HG02981 (cell line): ENCODE measurements at regions not wholly inside any gene's neighbourhood (a gene's known extent, or its start where the extent isn't known, plus 50 kb on each side); places are given as distances from the start of the nearest gene placed in this dataset.
"Not testable (repeated sequence)": the region's sequence is repeated elsewhere in the genome, so short reads cannot be mapped to it uniquely, and the experiment has no call there.

Experiments
- ATAC-seq: cut with Tn5 transposase; IDR thresholded peaks from one replicate; pipeline ENCODE4 v1.9.1; 2021; ENCODE audit warnings: mild to moderate bottlenecking, moderate library complexity; ENCODE audit not compliant: unreplicated experiment

DNA sequence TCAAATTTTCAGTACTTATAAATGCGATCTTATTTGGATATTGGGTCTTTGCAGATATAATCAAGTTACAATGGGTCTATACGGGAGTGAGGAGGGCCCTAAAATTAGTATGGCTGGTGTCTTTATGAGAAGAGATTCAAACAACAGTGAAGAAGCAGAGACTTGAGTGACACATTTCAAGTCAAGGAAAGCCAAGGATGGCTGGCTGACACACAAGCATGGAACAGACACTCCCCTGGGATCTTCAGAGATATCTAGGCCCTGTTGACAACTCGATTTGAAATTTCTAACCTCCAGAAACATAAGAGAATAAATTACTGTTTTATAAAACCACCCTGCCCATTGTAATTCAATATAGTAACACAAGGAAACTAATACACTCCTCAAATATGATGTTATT, 1886.0 kb upstream of the PCDH7 start:
- ATAC-seq: no peak

DNA sequence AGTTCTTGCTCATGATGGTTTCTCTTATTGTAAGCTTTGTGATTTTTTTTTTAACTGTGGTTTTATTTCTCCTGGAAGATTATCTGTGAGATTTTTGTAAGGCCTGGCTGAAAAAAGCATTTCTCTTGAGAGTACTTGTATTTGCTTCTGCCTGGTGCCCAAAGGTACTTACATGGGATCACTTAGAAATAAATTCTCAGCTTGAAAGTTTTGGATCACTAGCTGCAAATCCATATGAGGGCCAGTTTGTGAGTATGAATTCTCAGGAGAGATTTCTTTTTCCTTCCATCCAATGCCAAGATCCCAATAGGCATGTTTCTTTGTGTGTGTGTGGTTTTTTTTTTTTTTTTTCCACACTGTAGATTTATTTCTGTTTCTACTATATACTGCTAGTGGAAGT, 1884.7 kb upstream of the PCDH7 start:
- ATAC-seq: no peak

DNA sequence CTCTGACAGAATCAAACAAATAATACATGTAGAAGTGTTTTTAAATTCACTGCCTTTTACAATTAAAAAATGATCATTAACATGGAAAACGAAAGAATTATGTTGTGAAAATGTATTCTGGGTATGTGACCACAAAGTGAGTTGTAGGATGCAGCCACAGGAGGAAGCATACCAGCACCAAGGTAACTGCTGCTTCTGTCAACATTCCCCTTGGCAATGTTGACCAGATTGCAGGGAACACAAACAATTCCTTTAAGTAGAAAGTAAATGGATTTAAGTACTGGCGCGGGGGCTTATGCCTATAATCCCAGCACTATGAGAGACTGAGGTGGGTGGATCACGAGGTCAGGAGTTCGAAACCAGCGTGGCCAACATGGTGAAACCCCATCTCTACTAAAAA, 1877.9 kb upstream of the PCDH7 start:
- ATAC-seq: no peak

DNA sequence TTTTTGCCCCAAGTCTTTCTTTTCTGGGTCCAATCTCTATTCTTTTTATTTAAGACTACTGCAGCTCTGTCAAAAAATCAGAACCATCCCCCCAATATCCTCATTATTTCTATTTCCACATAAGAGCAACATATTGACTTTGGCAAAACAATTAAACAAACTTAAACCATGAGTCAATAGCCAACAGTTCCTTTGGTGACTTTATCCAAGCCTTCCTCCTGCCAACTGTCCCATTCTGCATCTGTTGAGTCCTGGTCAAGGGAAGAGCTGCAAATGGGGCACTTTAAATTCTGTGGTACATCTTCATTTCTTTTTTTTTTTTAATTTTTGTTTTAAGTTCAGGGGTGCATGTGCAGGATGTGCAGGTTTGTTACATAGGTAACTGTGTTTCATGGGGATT, 1875.0 kb upstream of the PCDH7 start:
- ATAC-seq: no peak

DNA sequence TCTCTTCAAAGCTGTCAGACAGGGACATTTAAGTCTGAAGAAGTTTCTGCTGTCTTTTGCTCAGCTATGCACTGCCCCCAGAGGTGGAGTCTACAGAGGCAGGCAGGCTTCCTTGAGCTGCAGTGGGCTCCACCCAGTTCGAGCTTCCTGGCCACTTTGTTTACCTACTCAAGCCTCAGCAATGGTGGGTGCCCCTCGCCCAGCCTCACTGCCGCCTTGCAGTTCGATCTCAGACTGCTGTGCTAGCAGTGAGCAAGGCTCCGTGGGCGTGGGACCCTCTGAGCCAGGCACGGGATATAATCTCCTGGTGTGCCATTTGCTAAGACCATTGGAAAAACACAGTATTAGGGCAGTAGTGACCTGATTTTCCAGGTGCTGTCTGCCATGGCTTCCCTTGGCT, 1863.1 kb upstream of the PCDH7 start:
- not testable (repeated sequence) for ATAC-seq

DNA sequence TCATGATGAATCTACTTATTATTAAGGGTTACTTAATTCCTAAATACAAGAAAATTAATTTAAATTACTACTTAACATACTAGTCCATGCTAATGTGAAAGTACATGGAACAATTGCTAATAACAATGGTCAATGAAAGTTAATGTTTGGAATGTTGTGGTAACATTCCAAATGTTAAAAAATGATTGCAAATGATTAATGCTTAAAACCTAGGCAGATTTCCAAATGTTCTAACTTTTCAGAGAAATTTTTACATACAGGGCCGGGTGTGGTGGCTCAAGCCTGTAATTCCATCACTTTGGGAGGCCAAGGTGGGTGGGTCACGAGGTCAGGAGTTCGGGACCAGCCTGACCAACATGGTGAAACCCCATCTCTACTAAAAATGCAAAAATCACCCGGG, 1851.3 kb upstream of the PCDH7 start:
- ATAC-seq: no peak

DNA sequence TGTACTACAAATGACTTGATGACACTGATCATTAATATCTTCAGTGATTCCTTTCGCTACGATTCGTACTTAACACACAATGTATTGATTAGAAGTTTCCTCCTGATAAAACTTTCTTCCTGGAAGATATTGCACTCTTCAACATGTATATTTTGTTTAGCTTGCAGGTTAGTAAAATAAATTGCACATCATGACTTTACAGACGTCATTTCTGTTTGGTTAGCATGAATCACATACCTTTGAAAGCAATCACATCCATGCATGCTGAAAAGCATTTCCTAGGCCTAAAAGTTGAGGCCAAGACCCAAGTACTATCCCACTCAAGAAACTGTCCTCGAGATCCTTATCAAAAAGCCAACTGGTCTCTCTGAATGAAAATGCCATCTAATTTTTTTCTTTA, 1841.0 kb upstream of the PCDH7 start:
- ATAC-seq: no peak

DNA sequence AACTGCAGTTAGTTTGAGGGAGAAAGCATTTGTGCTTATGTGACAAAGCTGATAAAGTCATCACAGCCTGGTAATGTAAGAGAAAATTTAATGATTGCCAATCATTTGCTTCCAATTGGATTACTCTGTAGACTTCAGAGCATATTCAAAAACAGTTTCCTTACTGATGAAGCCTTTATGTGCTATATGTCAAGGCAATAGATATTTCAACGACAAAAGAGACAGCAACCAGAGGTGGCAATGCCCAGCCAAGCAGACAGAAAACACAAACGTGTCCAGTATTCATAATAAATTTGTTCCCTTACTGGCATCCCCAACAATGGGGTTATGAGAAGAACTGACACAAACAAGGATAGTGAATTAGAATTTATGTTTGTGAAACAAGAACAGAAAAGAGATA, 1840.3 kb upstream of the PCDH7 start:
- no peak for ATAC-seq

DNA sequence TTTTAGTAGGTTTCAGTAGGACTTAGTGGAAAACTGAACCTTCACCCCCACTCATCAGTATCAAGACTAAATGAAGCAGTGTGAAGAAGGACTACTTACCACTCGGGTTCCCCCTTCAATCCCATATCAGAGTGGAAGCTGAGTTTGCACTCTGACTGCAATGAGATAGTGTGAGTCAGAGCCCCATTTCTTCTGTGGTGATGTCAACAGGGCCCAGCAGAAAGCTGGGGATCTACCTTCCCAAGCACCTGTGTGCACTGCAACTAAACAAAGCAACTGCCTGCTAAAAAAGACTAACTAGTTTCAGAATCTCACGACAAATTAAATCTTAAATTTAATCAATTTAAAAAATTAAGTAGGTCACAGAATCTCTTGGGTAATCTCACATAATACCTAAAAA, 1837.0 kb upstream of the PCDH7 start:
- ATAC-seq: no peak

DNA sequence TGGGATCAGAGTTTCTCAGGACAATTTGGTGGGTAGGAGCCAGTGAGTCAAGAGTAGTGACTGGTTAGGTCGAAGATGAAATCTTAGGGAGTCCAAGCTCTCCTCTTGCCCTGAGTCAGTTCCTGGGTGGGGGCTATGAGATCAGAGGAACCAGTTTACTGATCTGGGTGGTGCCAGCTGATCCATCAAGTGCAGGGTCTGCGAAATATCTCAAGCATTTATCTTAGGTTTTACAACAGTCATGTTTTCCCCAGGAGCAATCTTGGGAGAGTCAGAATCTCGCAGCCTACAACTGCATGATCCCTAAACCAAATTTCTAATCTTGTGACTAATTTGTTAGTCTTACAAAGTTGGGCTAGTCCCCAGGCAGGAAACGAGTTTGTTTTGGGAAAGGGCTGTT, 1833.2 kb upstream of the PCDH7 start:
- no peak for ATAC-seq

DNA sequence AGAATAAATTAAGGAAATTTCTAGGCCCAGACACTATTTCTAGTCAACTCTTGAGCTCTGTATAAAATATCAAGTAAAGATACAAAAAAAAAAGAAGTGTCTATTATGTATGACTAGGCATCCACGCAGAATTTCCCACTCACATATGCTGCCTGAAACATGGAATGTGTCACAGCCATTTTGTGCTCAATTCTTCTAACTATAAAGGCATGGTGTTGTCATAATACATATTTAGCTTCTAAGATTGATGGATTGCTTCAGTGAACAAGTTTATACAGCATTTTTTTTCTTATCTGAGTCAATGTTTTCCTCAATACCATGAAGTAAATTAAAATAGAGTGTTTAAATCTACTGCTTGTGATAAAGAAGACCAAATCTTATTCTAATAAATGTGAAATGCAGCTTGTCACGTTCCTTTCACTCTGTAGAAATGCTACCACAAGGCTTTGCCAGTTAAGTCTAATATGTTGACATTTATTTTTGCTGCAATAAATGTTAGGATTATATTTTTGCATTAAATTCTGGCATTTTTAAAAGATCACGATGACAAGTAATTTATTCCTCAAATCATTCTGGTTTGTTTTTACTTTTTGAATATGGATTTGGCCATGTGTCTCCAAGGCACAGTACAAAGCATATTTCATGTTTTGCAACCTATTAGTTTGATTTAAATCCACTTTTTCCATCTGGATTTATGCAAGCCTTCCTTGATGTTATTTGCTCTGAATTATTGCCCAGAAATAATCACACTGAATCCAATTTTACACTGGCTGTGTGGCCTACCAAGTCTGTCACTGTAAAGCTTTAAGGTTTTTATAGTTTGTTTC, 1829.0 kb upstream of the PCDH7 start:
- no peak for ATAC-seq

DNA sequence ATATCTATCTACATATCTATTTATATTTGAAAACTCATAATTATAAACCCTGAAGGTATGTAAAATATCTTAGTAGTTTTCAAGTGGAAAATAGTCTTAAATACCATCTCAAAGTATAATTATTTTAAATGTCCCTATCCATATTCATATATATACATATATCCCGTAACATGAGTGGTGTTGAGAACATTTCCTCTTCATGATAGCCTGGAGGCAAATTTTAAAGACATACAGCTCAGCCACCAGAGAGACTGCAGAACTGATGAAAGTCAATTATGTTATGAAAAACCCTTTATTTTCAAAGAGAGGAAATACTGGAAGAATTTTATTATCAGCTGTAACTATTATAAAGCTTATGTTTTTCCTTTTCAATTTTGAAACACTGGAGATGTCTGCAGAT, 1806.7 kb upstream of the PCDH7 start:
- ATAC-seq: no peak

DNA sequence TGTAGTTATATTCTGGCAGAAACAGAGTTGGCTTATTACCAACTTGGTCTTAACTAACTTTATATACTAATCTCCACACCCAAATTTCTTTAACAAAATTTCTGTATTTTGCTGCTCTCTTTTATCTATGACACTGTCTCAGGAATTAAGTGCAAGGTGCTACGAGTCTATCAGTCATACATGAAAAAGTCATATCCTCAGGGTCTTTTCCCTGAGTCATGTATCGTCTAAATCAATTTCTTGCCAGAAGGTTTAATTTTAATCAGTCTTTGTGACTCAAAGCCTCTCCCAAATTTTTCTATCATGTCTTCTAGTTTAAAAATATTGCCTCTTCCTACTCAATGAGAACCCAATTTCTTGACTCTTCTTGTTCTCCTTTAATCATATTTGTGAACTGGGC, 1803.6 kb upstream of the PCDH7 start:
- ATAC-seq: no peak

DNA sequence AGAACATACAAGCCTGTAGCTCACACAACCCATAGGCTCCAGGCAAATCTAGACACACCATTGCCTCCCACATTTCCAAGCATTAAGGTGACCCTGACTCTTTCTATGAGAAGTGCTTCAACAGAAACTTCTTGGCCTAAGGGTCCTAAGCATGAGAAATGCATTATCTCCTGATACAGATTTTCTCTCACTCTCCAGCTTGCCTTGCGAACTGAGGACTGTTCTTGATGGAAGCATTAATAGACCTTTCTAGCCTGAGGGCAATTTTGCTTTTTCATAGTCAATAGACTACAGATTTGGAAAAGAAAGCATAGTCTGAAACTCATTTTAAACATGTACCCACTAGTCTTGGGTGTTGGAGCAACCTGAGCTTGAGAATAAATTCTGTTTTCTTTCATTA, 1801.3 kb upstream of the PCDH7 start:
- no peak for ATAC-seq

DNA sequence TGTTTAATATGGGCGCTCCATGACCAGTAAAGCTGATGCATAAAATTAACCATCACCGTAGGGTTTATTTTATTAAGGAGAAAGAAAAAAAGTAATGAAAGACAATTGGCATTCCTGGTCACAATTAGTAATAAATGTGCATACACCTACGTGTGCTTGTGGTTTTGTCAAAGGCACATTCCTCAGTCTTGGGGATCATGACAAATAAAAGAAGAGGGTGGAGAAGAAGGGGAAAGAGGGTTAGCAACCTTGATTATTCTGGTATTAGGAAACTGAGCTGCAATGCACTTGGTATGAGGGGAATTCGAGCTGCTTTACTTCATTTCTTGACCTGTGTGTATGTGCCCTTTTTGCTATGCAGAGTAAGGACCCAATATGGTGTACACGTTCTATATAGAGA, 1798.3 kb upstream of the PCDH7 start:
- ATAC-seq: no peak

DNA sequence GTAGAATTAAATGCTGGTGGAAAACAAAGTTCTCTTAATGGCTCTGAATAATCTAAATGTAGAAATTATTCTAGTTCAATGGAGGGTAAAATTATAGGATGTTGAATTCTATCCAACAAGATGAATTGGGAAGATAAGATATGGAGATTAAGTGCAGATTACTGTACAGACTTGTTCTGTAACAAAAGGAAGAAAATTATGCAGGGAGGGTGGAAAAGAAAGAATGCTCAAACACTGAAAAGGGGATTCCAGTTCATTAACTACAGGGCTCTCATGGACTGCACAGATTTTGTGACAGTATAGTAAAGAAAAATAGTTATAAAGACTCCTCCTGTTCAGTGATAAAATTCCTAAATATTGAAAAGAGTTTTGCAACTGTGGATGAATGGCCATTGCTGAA, 1794.0 kb upstream of the PCDH7 start:
- no peak for ATAC-seq

DNA sequence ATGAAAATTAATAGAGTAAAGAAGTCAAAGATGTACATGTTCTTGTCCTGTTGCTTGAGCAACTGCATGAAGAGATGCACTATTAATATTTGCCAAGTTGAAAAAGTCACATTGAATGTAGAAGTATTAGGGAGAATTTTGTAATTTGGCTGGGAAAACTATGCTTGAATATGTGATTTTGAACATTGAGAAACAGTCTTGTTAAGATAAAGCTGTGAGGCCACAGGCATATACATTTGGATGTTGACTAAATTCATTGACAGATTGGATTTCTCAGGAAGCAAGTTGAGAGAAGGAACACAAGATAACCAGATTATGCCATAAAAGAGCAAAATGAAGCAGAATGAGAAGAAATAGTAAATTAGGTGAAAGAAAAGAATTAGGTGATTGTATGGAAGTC, 1777.5 kb upstream of the PCDH7 start:
- ATAC-seq: no peak

DNA sequence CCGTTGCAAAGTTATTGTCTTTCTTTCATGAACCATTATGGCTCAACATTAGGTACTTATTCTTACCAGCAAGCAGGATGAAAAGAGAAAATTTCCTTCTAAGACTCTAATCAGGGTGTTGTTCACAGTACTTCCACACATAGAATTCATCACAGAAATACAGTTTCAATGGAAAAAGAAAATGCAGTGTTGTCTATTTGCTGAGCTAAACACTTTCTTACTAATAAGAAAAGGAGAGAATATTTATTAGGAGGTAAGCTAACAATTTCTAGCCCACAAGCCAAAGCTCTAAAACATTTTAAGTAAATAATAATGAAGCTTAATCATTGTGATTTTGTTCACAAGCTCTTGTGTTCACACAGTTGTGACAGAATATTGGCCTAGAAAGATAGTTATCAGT, 1772.8 kb upstream of the PCDH7 start:
- ATAC-seq: no peak

DNA sequence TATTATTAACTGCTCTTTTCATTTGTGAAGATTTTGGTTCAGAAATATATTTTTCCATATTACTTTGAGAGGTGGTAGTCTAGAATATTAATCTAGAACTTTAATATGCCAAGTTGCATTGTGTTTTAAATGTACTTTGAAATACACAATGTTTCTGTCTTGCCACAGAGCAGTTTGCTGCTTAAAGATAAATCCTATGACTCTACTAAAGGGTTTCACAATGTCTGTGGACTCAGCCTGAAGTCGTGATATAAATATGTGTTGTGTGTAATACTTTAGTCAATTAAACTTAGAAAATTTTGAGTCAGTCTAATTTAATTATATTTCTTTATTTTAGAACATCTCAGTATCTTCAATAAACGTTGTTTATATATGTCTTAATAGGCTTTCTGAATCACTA, 1771.7 kb upstream of the PCDH7 start:
- ATAC-seq: no peak

DNA sequence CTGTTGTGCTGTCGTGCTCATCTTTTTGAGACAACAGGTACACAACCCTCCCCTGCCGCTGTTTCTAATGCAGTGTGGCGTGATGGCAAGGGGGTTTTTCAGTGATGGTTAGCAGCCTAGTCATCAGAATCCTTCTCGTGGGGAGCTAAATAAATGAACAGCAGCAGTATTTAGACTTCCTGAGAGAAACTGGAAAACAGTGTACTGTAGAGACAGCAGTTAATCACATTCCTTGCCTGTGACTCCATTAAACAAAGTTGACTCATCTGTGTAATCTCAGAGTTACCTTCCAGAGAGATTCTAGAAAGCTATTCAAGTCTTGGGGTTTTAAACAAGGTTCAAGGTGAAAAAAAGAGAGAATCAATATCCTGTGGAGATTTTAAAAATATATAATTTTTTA, 1753.2 kb upstream of the PCDH7 start:
- no peak for ATAC-seq

DNA sequence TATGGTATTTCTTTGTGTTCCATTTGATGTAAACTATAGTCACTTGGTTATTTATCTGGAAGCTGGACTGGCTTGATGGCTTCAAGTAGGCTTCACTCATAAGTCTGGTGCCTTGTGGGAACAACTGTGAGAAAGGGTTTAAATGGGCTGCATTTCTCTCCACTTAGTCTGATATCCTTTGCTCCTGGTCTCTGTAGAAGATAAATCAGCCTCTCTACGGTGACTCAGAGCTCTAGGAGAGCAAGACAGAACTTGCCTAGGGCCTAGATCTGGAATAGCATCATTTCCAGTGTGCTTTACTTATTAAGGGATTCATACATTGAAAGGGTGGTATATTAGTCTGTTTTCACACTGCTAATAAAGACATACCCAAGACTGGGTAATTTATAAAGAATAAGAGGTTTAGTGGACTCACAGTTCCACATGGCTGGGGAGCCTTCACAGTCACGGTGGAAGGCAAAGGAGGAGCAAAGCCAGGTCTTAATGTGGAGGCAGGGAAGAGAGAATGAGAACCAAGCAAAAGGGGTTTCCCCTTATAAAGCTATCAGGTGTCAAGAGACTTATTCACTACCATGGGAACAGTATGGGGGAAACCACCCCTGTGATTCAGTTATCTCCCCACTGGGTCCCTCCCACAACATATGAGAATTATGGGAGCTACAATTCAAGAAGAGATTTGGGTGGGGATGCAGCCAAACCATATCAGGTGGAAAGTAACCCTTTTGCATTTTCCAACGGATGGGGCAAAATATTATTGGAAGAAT, 1746.4 kb upstream of the PCDH7 start:
- no peak for ATAC-seq

DNA sequence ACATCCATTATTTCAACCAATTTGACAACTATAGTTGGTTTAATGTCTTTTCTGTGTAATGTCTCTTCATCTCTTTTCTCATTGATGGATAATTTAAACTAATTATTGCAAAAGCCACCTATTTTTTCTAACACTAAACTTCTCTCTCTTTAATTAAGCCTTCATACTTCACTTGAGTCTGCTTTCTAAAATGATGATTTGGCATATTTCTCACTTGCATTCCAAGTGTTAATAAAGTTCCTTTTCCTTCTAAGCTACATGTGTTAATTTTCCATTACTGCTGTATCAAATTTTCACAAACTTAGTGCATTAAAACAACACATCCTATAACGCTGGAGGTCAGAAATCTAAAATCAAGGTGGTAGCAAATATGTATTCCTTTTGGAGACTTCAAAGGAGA, 1743.8 kb upstream of the PCDH7 start:
- no peak for ATAC-seq

DNA sequence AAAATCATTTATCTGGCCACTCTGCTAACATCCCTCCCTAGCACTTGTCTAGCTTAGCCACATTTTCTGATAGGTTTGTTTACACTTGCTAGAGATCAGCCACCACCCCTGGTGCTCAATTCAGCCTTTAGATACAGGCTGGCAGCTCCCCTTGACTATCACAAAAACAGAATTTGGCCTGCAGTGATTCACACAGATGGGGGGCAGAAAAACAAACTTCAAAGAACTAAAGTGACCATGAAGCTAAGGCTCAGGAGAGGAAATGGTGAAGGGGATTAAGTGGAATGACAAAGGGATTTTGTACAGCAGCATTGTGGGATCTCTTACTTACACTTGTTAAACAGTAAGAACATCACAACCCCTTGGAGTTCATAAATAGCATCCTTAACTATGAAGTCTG, 1718.0 kb upstream of the PCDH7 start:
- ATAC-seq: no peak
